ENCODE measurements at regions not wholly inside any gene's neighbourhood (a gene's known extent, or its start where the extent isn't known, plus 50 kb on each side); places are given as distances from the start of the nearest gene placed in this dataset.

GRCh38 chr4:20119141-20119540 lies 132.6 kb upstream of the SLIT2 start:
- Histone ChIP-seq H3K79me1 (ENCODE audit: insufficient read depth, low read depth, low read length, poor library complexity, severe bottlenecking) (no peaks in the 10 kb centered on the region), H4K91ac (ENCODE audit: insufficient read length, low read depth, low read length) (no peak overlapping the region), H3K79me2 (ENCODE audit: insufficient read depth, low read length) (no peaks in the 10 kb centered on the region), H3K23ac (ENCODE audit: insufficient read length, low read depth, low read length) (no peak overlapping the region), H2AFZ (ENCODE audit: low read length) (no peak overlapping the region), H4K20me1 (ENCODE audit: control insufficient read depth, insufficient read depth, insufficient read length) (no peaks in the 10 kb centered on the region), H3K56ac (ENCODE audit: insufficient read length, low read depth, low read length) (no peak overlapping the region), H3K18ac (ENCODE audit: insufficient read length, low read depth, low read length) (no peak overlapping the region), H2BK120ac (ENCODE audit: low read depth, low read length, poor library complexity, severe bottlenecking) (no peak overlapping the region), H3K27ac (ENCODE audit: insufficient read length, low read depth, low read length) (no peak overlapping the region), H2BK20ac (ENCODE audit: low read depth, low read length, poor library complexity, severe bottlenecking) (no peak overlapping the region), H2AK5ac (ENCODE audit: insufficient read length, low read length) (no peak overlapping the region), H3K4me1 (ENCODE audit: insufficient read depth, low read length) (no peaks in the 10 kb centered on the region), H3K23me2 (ENCODE audit: insufficient read length, low read depth, low read length, poor library complexity, severe bottlenecking) (no peaks in the 10 kb centered on the region), H2BK5ac (ENCODE audit: insufficient read length, low read length) (no peak overlapping the region), H3K27me3 (ENCODE audit: insufficient read depth, low read length) (no peaks in the 10 kb centered on the region), H4K8ac (replicated peaks; ENCODE audit: insufficient read length, low read depth, low read length) (no peak overlapping the region), H2BK15ac (ENCODE audit: low read depth, low read length) (no peak overlapping the region), H3K14ac (ENCODE audit: insufficient read depth, low read length) (no peak overlapping the region), H3T11ph (ENCODE audit: low read length) (no peak overlapping the region), H3K4ac (ENCODE audit: low read depth, low read length) (no peak overlapping the region), H3K9me3 (ENCODE audit: control insufficient read depth, low read depth, low read length) (no peaks in the 10 kb centered on the region), H3K9ac (ENCODE audit: extremely low read depth, insufficient read length, low read length) (no peak overlapping the region), H2BK12ac (ENCODE audit: insufficient read length, low read depth, low read length) (no peak overlapping the region), H3K4me2 (ENCODE audit: insufficient read depth, insufficient read length, low read length) (no peak overlapping the region), H4K5ac (ENCODE audit: insufficient read length, low read depth, low read length) (no peak overlapping the region)
- DNase-seq = no peak
- no peak overlapping the region for H3K27ac Mint-ChIP-seq
- no CpG with 5 or more reads among the region's 2 CpGs for WGBS (ENCODE audit: extremely low coverage, insufficient read length, low lambda C conversion rate)
- no peaks in the 10 kb centered on the region for H3K27me3 Mint-ChIP-seq (ENCODE audit: low read depth)
- no peaks in the 10 kb centered on the region for H3K4me1 Mint-ChIP-seq
- no peaks in the 10 kb centered on the region for H3K9me3 Mint-ChIP-seq
- no peak overlapping the region for H3K4me3 Mint-ChIP-seq
- no peak for TF ChIP-seq CTCF (conservative IDR thresholded peaks at IDR 0.05)
- no peaks in the 10 kb centered on the region for H3K36me3 Mint-ChIP-seq (ENCODE audit: insufficient read depth in 1 of 3, low read depth in 3 of 3)
